Left lung (tissue), 4 donors: ENCODE measurements at regions not wholly inside any gene's neighbourhood (a gene's known extent, or its start where the extent isn't known, plus 50 kb on each side); places are given as distances from the start of the nearest gene placed in this dataset.

Source experiments
- ATAC-seq: fragments of 200-7000 bp; cut with Tn5 transposase; one replicate; pipeline ENCODE4 v1.9.1; 2020; ENCODE audit warnings: moderate library complexity
- DNase-seq, 4 donors: peaks; one replicate each; pipeline ENCODE4 v3.0.0-alpha.2; 2013 to 2020
- H3K27ac ChIP-seq, 2 donors: fragments of 200-600 bp; sonication (generic) in 1 of 2; one replicate each; pipeline versions ENCODE4 v1.5.0 to v1.8.0; 2020 to 2021
- H3K27me3 ChIP-seq, 2 donors: fragments of 200-600 bp; sonication (generic) in 1 of 2; one replicate each; pipeline versions ENCODE4 v1.5.0 to v1.8.0; 2020 to 2021
- H3K36me3 ChIP-seq, 2 donors: fragments of 200-600 bp; sonication (generic) in 1 of 2; one replicate each; pipeline versions ENCODE4 v1.5.0 to v1.8.0; 2020 to 2021
- H3K4me1 ChIP-seq, 2 donors: fragments of 200-600 bp; one replicate each; pipeline ENCODE4 v1.8.0; 2021
- H3K4me3 ChIP-seq, 2 donors: fragments of 200-600 bp; sonication (generic) in 1 of 2; one replicate each; pipeline versions ENCODE4 v1.5.0 to v1.8.0; 2020 to 2021; ENCODE audit warnings: mild to moderate bottlenecking in 1 of 2
- H3K9me3 ChIP-seq, 2 donors: fragments of 200-600 bp; sonication (generic) in 1 of 2; one replicate each; pipeline versions ENCODE4 v1.5.0 to v1.8.0; 2020 to 2021
- intact Hi-C, 2 donors: fragments of 100-400 bp; cut with DNase I; formaldehyde crosslinking; loops; one replicate each; pipeline versions ENCODE4 v1.11.2 to v1.14.2; 2022
- TF ChIP-seq, protein P1 (sequence below), 2 donors: fragments of 200-600 bp; sonication (generic) in 1 of 2; IDR thresholded peaks; one replicate each; pipeline versions ENCODE4 v1.5.0 to v1.8.0; 2021; ENCODE audit warnings: antibody characterized with exemption in 2 of 2
- donor health status: DM: no; HTN: yes; CAD: no.
- donor health status: DM: no; HTN: no; CAD: no.

DNA sequence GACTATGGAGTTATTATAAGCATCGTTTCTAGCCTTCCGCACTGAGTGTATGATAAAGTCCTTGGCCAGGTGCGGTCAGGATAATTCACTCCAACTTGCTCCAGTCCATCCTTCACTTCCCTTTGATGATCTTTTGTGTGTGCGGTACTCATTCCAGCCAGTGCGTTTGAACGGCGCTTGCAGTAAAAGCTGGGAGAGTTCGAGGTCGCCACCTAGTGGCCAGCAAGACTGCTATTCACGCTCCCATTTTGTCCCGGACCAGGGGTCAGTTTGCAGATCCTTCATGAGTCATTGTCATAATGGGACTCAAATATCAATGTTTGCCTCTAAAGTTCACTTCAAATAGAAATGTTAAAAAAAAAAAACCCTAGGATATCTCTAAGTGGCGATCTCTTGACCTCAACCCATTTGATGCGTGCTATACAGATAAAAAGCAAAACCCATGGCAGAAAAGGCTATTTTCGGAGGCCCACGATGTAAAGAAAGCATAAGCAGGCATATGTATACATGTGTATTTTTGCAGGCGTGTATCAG is 417.1 kb downstream of the TMEM114 start:
- ATAC-seq = peak; percentile 94
- intact Hi-C loops = no loop called here
- Histone ChIP-seq H3K9me3 (no peaks in the 10 kb centered on the region), H3K27ac (no peak overlapping the region), H3K4me1 (no peaks in the 10 kb centered on the region), H3K36me3 (no peaks in the 10 kb centered on the region), H3K27me3 (peaks cover 0 to 10% of the 10 kb centered on the region in 2 donors), H3K4me3 (no peak overlapping the region)
- DNase-seq = peak in 3 of 4 donors; percentile 24 to 74 (median 50)
- TF ChIP-seq, protein P1, sequence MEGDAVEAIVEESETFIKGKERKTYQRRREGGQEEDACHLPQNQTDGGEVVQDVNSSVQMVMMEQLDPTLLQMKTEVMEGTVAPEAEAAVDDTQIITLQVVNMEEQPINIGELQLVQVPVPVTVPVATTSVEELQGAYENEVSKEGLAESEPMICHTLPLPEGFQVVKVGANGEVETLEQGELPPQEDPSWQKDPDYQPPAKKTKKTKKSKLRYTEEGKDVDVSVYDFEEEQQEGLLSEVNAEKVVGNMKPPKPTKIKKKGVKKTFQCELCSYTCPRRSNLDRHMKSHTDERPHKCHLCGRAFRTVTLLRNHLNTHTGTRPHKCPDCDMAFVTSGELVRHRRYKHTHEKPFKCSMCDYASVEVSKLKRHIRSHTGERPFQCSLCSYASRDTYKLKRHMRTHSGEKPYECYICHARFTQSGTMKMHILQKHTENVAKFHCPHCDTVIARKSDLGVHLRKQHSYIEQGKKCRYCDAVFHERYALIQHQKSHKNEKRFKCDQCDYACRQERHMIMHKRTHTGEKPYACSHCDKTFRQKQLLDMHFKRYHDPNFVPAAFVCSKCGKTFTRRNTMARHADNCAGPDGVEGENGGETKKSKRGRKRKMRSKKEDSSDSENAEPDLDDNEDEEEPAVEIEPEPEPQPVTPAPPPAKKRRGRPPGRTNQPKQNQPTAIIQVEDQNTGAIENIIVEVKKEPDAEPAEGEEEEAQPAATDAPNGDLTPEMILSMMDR (IDR thresholded peaks at IDR 0.05) = peak; percentile 51 to 63

DNA sequence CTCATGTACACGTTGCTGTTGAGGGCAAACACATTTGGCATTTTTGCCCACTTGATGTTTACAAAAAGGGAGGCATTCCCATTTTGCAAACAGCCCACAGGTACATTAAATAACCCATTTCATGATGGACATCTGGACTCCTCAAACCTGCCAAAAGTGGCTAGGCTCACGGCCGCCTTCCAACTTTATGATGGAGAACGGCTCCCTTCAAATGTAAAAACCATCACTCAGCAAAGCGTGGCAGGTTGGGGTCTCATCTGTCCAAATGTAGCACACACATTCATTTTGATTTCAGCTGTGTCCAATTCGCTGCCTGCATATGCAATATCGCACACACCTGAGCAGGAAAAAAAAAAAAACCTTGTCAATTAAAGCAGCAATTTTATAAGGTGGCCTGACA is 417.8 kb downstream of the TMEM114 start:
- peaks cover 0 to 10% of the 10 kb centered on the region in 2 donors for H3K27me3 ChIP-seq
- TF ChIP-seq, protein P1 (IDR thresholded peaks at IDR 0.05) = no peak
- intact Hi-C loops = no loop called here
- no peaks in the 10 kb centered on the region for H3K4me1 ChIP-seq
- ATAC-seq (no peak), DNase-seq (no peak)
- no peaks in the 10 kb centered on the region for H3K9me3 ChIP-seq
- no peaks in the 10 kb centered on the region for H3K36me3 ChIP-seq
- no peak overlapping the region for H3K4me3 ChIP-seq
- H3K27ac ChIP-seq = no peak overlapping the region

DNA sequence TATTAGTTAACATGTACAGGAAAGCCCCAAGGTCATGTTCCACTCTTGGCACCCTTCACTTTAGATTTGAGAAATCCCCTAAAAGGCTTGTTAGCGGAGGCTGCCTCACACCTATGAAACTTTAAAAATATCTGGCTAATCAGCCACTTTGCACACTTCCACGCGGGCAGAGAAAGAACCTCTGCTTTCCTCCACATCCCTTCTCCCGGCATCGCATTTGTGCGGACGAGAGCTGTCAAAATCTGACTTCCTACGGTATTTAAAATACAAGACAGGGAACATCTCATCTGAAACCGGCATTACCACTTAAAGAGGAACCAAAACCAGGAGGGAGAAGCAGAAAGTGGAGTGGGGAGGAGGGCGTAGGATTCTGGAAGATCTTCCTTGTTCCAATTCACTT is 422.3 kb downstream of the TMEM114 start:
- Histone ChIP-seq H3K9me3 (no peaks in the 10 kb centered on the region), H3K4me1 (no peaks in the 10 kb centered on the region), H3K36me3 (no peaks in the 10 kb centered on the region), H3K4me3 (no peak overlapping the region), H3K27ac (no peak overlapping the region), H3K27me3 (peaks cover 0 to 10% of the 10 kb centered on the region in 2 donors)
- DNase-seq = no peak
- intact Hi-C loops = no loop called here
- TF ChIP-seq, protein P1 (IDR thresholded peaks at IDR 0.05) = no peak
- ATAC-seq = no peak

DNA sequence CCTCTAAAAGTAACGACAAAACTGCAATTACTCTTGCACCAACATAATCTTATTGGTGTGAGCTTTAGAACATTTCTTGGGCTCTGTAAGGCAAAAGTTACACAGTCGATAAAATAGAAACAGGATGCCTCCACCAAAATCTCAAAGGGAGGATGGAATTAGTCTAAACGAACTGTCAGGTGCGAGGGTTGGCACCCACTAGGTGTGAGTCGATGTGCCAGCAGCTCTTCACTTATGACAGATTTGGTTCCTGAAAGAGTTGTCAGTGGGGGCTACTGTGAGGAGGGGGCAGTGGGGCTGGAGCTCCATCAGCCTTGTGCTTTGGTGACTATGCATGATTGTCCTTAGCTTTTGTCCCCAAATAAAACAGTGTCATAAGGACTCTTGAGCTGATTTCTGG is 422.9 kb downstream of the TMEM114 start:
- ATAC-seq (no peak), DNase-seq (no peak)
- Histone ChIP-seq H3K36me3 (no peaks in the 10 kb centered on the region), H3K4me3 (no peak overlapping the region), H3K27ac (no peak overlapping the region), H3K9me3 (no peaks in the 10 kb centered on the region), H3K4me1 (no peaks in the 10 kb centered on the region), H3K27me3 (peaks cover 0 to 5% of the 10 kb centered on the region in 2 donors)
- TF ChIP-seq, protein P1 (IDR thresholded peaks at IDR 0.05) = no peak
- intact Hi-C loops = no loop called here

DNA sequence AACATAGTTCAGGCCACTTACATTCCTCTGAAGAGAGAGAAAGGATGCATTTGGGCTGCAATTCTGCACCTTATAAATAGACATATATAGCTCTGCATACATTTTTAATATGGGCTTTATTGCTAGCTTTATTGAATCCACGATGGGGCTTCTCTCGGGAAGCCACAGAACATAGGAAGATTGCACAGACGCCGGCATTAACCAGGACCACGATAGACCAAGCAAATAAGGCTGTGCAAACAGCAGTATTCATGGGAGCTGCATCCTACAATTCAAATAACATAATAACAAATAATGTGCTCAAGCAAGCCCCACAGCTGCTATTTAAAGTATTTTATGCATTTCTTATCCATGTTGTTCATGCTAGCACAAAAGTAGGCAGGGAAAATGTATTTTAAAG is 432.3 kb downstream of the TMEM114 start:
- H3K27ac ChIP-seq = no peak overlapping the region
- no peaks in the 10 kb centered on the region for H3K27me3 ChIP-seq
- DNase-seq = no peak
- no peaks in the 10 kb centered on the region for H3K4me1 ChIP-seq
- peaks cover 0 to 16% of the 10 kb centered on the region in 2 donors for H3K9me3 ChIP-seq
- H3K4me3 ChIP-seq = no peak overlapping the region
- H3K36me3 ChIP-seq = no peaks in the 10 kb centered on the region
- ATAC-seq = no peak
- intact Hi-C loops = no loop called here
- TF ChIP-seq, protein P1 (IDR thresholded peaks at IDR 0.05) = no peak
